ENCODE measurements at regions not wholly inside any gene's neighbourhood (a gene's known extent, or its start where the extent isn't known, plus 50 kb on each side); places are given as distances from the start of the nearest gene placed in this dataset.

DNA sequence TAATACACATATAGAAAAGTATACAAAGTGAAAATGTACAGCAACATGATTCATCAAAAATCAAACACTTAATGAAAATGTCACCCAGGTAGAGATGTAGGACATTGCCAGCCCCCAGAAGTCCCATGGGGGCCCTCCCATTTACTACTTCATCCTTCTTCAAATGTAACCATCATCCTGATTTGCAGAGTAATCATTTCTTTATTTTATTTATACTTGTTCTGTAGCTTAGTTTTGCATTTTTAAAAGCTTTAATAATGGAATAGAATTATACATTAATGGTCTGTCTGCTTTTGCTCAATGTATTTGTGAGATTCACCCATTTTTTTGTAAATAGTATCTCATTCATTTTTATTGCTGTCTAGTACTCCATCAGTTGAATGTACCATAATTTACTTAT, 96.8 kb upstream of the CD55 start:
- Mint-ChIP-seq H3K4me3 (ENCODE audit: low read depth) (no peak overlapping the region), H3K36me3 (ENCODE audit: low read depth) (no peaks in the 10 kb centered on the region)
- intact Hi-C loops (cut with micrococcal nuclease), result no loop called here

GRCh38 chr1:207227131-207227630, 94.3 kb upstream of the CD55 start:
- Mint-ChIP-seq H3K4me3 (ENCODE audit: low read depth) (no peak overlapping the region), H3K9me3 (no peaks in the 10 kb centered on the region), H3K27ac (no peak overlapping the region), H3K27me3 (ENCODE audit: low read depth) (no peaks in the 10 kb centered on the region), H3K4me1 (ENCODE audit: low read depth) (no peaks in the 10 kb centered on the region), H3K36me3 (ENCODE audit: low read depth) (no peaks in the 10 kb centered on the region)
- intact Hi-C loops (cut with micrococcal nuclease), result no loop called here
- no peak for DNase-seq (ENCODE audit: low spot score)

More for the DNA sequence above, 96.8 kb upstream of the CD55 start:
- Mint-ChIP-seq H3K9me3 (no peaks in the 10 kb centered on the region), H3K27me3 (ENCODE audit: low read depth) (peaks cover 2% of the 10 kb centered on the region), H3K4me1 (ENCODE audit: low read depth) (peaks cover 3% of the 10 kb centered on the region), H3K27ac (no peak overlapping the region)
- no peak for DNase-seq (ENCODE audit: low spot score)

- no peak for DNase-seq (ENCODE audit: low spot score)
- Mint-ChIP-seq H3K36me3 (ENCODE audit: low read depth) (no peaks in the 10 kb centered on the region), H3K27ac (no peak overlapping the region), H3K4me3 (ENCODE audit: low read depth) (no peak overlapping the region), H3K27me3 (ENCODE audit: low read depth) (no peaks in the 10 kb centered on the region), H3K4me1 (ENCODE audit: low read depth) (no peaks in the 10 kb centered on the region), H3K9me3 (no peaks in the 10 kb centered on the region)
- intact Hi-C loops (cut with micrococcal nuclease), result no loop called here
Measured at GRCh38 chr1:207228987-207229386, 92.5 kb upstream of the CD55 start.

GRCh38 chr1:207230441-207230840, 91.0 kb upstream of the CD55 start:
- H3K4me1 Mint-ChIP-seq (ENCODE audit: low read depth), result no peaks in the 10 kb centered on the region
- H3K27ac Mint-ChIP-seq, result no peak overlapping the region
- intact Hi-C loops (cut with micrococcal nuclease), result no loop called here
- H3K9me3 Mint-ChIP-seq, result peaks cover 1% of the 10 kb centered on the region
- no peak overlapping the region for H3K4me3 Mint-ChIP-seq (ENCODE audit: low read depth)
- H3K36me3 Mint-ChIP-seq (ENCODE audit: low read depth), result no peaks in the 10 kb centered on the region
- H3K27me3 Mint-ChIP-seq (ENCODE audit: low read depth), result no peaks in the 10 kb centered on the region
- DNase-seq (ENCODE audit: low spot score), result no peak

DNA sequence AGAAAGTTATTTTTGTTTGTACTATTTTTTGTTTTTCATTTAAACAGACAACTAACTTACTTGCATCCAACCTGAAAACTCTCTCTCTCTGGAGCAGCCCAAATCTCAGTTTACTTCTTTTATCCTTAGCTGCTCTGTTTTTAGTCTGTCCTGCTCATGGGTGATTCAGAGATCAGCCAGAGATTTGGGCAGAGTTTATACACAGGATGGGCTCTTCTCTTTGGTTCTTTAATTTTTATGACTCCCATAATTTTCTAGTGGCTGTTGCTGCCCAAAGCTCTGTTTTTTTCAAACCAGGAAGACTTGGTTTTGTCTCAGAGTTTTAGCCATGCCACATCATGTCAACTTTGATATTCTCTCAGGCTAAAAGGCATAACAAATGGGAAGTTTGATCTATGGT, 86.8 kb upstream of the CD55 start:
- intact Hi-C loops (cut with micrococcal nuclease), result no loop called here
- H3K27ac Mint-ChIP-seq, result no peak overlapping the region
- H3K9me3 Mint-ChIP-seq, result peaks cover 3% of the 10 kb centered on the region
- no peaks in the 10 kb centered on the region for H3K4me1 Mint-ChIP-seq (ENCODE audit: low read depth)
- DNase-seq (ENCODE audit: low spot score), result no peak
- no peaks in the 10 kb centered on the region for H3K36me3 Mint-ChIP-seq (ENCODE audit: low read depth)
- peaks cover 9% of the 10 kb centered on the region for H3K27me3 Mint-ChIP-seq (ENCODE audit: low read depth)
- H3K4me3 Mint-ChIP-seq (ENCODE audit: low read depth), result no peak overlapping the region

GRCh38 chr1:207239874-207240273, 81.6 kb upstream of the CD55 start:
- H3K9me3 Mint-ChIP-seq, result peaks cover 3% of the 10 kb centered on the region
- no peak overlapping the region for H3K4me3 Mint-ChIP-seq (ENCODE audit: low read depth)
- H3K27ac Mint-ChIP-seq, result no peak overlapping the region
- no peaks in the 10 kb centered on the region for H3K4me1 Mint-ChIP-seq (ENCODE audit: low read depth)
- no peaks in the 10 kb centered on the region for H3K36me3 Mint-ChIP-seq (ENCODE audit: low read depth)
- intact Hi-C loops (cut with micrococcal nuclease), result no loop called here
- no peak for DNase-seq (ENCODE audit: low spot score)
- H3K27me3 Mint-ChIP-seq (ENCODE audit: low read depth), result peaks cover 11% of the 10 kb centered on the region

GRCh38 chr1:207240325-207241101, 81.0 kb upstream of the CD55 start:
- H3K36me3 Mint-ChIP-seq (ENCODE audit: low read depth), result no peaks in the 10 kb centered on the region
- no peaks in the 10 kb centered on the region for H3K4me1 Mint-ChIP-seq (ENCODE audit: low read depth)
- no peak overlapping the region for H3K27ac Mint-ChIP-seq
- no peak for DNase-seq (ENCODE audit: low spot score)
- H3K27me3 Mint-ChIP-seq (ENCODE audit: low read depth), result peaks cover 11% of the 10 kb centered on the region
- H3K9me3 Mint-ChIP-seq, result peaks cover 1% of the 10 kb centered on the region
- H3K4me3 Mint-ChIP-seq (ENCODE audit: low read depth), result no peak overlapping the region
- intact Hi-C loops (cut with micrococcal nuclease), result no loop called here

- H3K36me3 Mint-ChIP-seq (ENCODE audit: low read depth), result no peaks in the 10 kb centered on the region
- no peak overlapping the region for H3K4me3 Mint-ChIP-seq (ENCODE audit: low read depth)
- H3K27ac Mint-ChIP-seq, result no peak overlapping the region
- peaks cover 15% of the 10 kb centered on the region for H3K27me3 Mint-ChIP-seq (ENCODE audit: low read depth)
- no peaks in the 10 kb centered on the region for H3K9me3 Mint-ChIP-seq
- DNase-seq (ENCODE audit: low spot score), result no peak
- H3K4me1 Mint-ChIP-seq (ENCODE audit: low read depth), result no peaks in the 10 kb centered on the region
- intact Hi-C loops (cut with micrococcal nuclease), result no loop called here
Measured at GRCh38 chr1:207241164-207241934, 80.1 kb upstream of the CD55 start.

- Mint-ChIP-seq H3K36me3 (ENCODE audit: low read depth) (no peaks in the 10 kb centered on the region), H3K4me3 (ENCODE audit: low read depth) (no peak overlapping the region), H3K27ac (no peak overlapping the region), H3K27me3 (ENCODE audit: low read depth) (peaks cover 9% of the 10 kb centered on the region), H3K9me3 (no peaks in the 10 kb centered on the region), H3K4me1 (ENCODE audit: low read depth) (no peaks in the 10 kb centered on the region)
- intact Hi-C loops (cut with micrococcal nuclease), result no loop called here
- DNase-seq (ENCODE audit: low spot score), result no peak
Measured at GRCh38 chr1:207243442-207244408, 77.8 kb upstream of the CD55 start.

DNA sequence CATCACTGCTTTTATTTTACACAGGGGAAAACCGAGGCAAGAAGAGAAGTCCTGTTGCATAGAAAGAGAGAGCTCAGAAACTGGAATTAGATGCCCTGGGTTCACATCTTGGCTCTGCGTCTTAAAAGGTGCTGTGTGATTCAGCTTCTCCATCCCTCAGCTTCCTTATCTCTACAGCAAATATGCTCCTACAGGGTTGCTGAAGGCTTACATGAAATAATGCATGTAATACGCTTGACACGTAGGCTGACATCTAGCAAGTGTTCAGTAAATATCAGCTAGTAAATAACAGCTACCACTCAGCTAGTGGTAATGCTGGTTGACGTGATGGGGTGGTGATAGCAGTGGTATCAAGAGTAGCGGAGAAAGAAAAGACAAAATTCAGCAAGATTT, 77.1 kb upstream of the CD55 start:
- no peak overlapping the region for H3K4me3 Mint-ChIP-seq (ENCODE audit: low read depth)
- H3K27ac Mint-ChIP-seq, result no peak overlapping the region
- DNase-seq (ENCODE audit: low spot score), result no peak
- peaks cover 6% of the 10 kb centered on the region for H3K27me3 Mint-ChIP-seq (ENCODE audit: low read depth)
- intact Hi-C loops (cut with micrococcal nuclease), result no loop called here
- H3K9me3 Mint-ChIP-seq, result no peaks in the 10 kb centered on the region
- H3K36me3 Mint-ChIP-seq (ENCODE audit: low read depth), result no peaks in the 10 kb centered on the region
- H3K4me1 Mint-ChIP-seq (ENCODE audit: low read depth), result no peaks in the 10 kb centered on the region

DNA sequence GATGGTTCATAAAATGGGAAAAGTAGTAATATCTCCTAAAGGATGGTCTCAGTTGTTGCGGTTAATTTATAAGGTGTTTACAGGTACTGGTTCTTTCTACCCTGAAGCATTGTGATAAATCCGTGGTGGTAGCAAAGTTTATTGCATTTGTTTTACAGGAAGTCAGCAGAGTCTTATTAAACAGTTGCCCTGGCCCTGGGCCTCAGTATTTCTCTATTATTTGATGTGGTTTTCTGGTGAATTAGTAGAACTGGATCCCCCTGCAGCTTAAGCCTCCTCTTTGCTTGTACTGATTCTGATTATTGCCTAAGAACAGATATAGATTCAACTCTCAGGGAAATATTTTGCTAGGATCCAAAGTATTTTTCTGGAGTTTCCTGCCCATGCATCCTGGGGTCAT, 76.4 kb upstream of the CD55 start:
- H3K36me3 Mint-ChIP-seq (ENCODE audit: low read depth), result no peaks in the 10 kb centered on the region
- H3K27ac Mint-ChIP-seq, result no peak overlapping the region
- no peaks in the 10 kb centered on the region for H3K9me3 Mint-ChIP-seq
- H3K27me3 Mint-ChIP-seq (ENCODE audit: low read depth), result peaks cover 6% of the 10 kb centered on the region
- H3K4me3 Mint-ChIP-seq (ENCODE audit: low read depth), result no peak overlapping the region
- H3K4me1 Mint-ChIP-seq (ENCODE audit: low read depth), result no peaks in the 10 kb centered on the region
- no peak for DNase-seq (ENCODE audit: low spot score)
- intact Hi-C loops (cut with micrococcal nuclease), result no loop called here

- no peaks in the 10 kb centered on the region for H3K4me1 Mint-ChIP-seq (ENCODE audit: low read depth)
- peaks cover 4% of the 10 kb centered on the region for H3K27me3 Mint-ChIP-seq (ENCODE audit: low read depth)
- no peak for DNase-seq (ENCODE audit: low spot score)
- peaks cover 10% of the 10 kb centered on the region for H3K9me3 Mint-ChIP-seq
- no peak overlapping the region for H3K27ac Mint-ChIP-seq
- H3K36me3 Mint-ChIP-seq (ENCODE audit: low read depth), result no peaks in the 10 kb centered on the region
- intact Hi-C loops (cut with micrococcal nuclease), result no loop called here
- no peak overlapping the region for H3K4me3 Mint-ChIP-seq (ENCODE audit: low read depth)
Measured at GRCh38 chr1:207248544-207249198, 72.8 kb upstream of the CD55 start.
